ENCODE measurements at regions not wholly inside any gene's neighbourhood (a gene's known extent, or its start where the extent isn't known, plus 50 kb on each side); places are given as distances from the start of the nearest gene placed in this dataset.
"Not testable (repeated sequence)": the region's sequence is repeated elsewhere in the genome, so short reads cannot be mapped to it uniquely, and the experiment has no call there.

- not testable (repeated sequence) for TF ChIP-seq CTCF, POLR2AphosphoS5 (IDR thresholded peaks at IDR 0.05)
Observed at GRCh38 chr5:136565457-136565856, 200.1 kb upstream of the TRPC7 start.
